ENCODE measurements at regions not wholly inside any gene's neighbourhood (a gene's known extent, or its start where the extent isn't known, plus 50 kb on each side); places are given as distances from the start of the nearest gene placed in this dataset.

- TF ChIP-seq PAX5 (IDR thresholded peaks at IDR 0.05; ENCODE audit: insufficient read depth, low read length, severe bottlenecking) (no peak), POLR2AphosphoS5 (IDR thresholded peaks at IDR 0.05; ENCODE audit: low read depth, low read length) (no peak), POLR2A (IDR thresholded peaks at IDR 0.05; ENCODE audit: low read depth, low read length) (no peak)
Observed at GRCh38 chr21:24988941-24989340, 618.3 kb downstream of the MRPL39 start.
